Kidney (tissue), 13 donors: ENCODE measurements at regions not wholly inside any gene's neighbourhood (a gene's known extent, or its start where the extent isn't known, plus 50 kb on each side); places are given as distances from the start of the nearest gene placed in this dataset.

Experiments
- DNase-seq, 5 donors: peaks; one replicate each; pipeline ENCODE4 v3.0.0-alpha.2; 2013 to 2020
- FAIRE-seq: peaks from 2 replicates; lab custom pipeline; 2012; peaks lifted over from hg19 to GRCh38; lab: Jason Lieb, UNC
- H3K27ac ChIP-seq, 2 donors: one replicate each; pipeline ENCODE4 v1.7.0; 2013; ENCODE audit warnings: low read depth in 2 of 2, low read length in 2 of 2, inconsistent platforms in 1 of 2
- H3K27me3 ChIP-seq: one replicate; pipeline ENCODE4 v1.7.1; 2013; ENCODE audit warnings: low read length, inconsistent platforms; ENCODE audit not compliant: control insufficient read depth, insufficient read depth
- H3K36me3 ChIP-seq, 3 donors: one replicate each; pipeline versions ENCODE4 v1.7.0 to v1.7.1; 2013; ENCODE audit warnings: low read length in 3 of 3, control low read depth in 1 of 3, inconsistent platforms in 1 of 3; ENCODE audit not compliant: insufficient read depth in 3 of 3, control insufficient read depth in 2 of 3
- H3K4me1 ChIP-seq, 3 donors: one replicate each; pipeline versions ENCODE4 v1.7.0 to v1.7.1; 2013; ENCODE audit warnings: low read length in 3 of 3, inconsistent platforms in 1 of 3, low read depth in 1 of 3; ENCODE audit not compliant: control insufficient read depth in 2 of 3, insufficient read depth in 2 of 3
- H3K4me3 ChIP-seq, 3 donors: one replicate each; pipeline versions ENCODE4 v1.7.0 to v1.8.1; 2013; ENCODE audit warnings: low read length in 3 of 3, control low read depth in 1 of 3, inconsistent platforms in 1 of 3
- H3K9ac ChIP-seq, 3 donors: one replicate each; pipeline versions ENCODE4 v1.7.0 to v1.7.1; 2013; ENCODE audit warnings: low read length in 3 of 3, control low read depth in 1 of 3, inconsistent platforms in 1 of 3
- H3K9me3 ChIP-seq, 3 donors: one replicate each; pipeline versions ENCODE4 v1.7.0 to v1.7.1; 2013; ENCODE audit warnings: low read length in 3 of 3, control low read depth in 1 of 3, inconsistent platforms in 1 of 3; ENCODE audit not compliant: control insufficient read depth in 2 of 3, insufficient read depth in 1 of 3
- intact Hi-C: fragments of 100-400 bp; cut with DNase I; formaldehyde crosslinking; loops from one replicate; pipeline ENCODE4 v1.11.1; 2022
- TF ChIP-seq, protein P1 (sequence below): IDR thresholded peaks from 3 replicates; pipeline ENCODE4 v1.5.1; 2012; ENCODE audit warnings: mild to moderate bottlenecking, moderate library complexity, borderline replicate concordance; ENCODE audit not compliant: insufficient read depth; ENCODE audit errors: extremely low read depth
- donor health status: control.
- donor health status: control.
- donor health status: control.
- donor health status: control.
- donor health status: control.
- donor health status: DM: yes; HTN: yes; CAD: no.
- donor health status: Normal renal cell carcinoma (clear cell type).

- intact Hi-C loops = no loop called here
- Histone ChIP-seq H3K9me3 (no peaks in the 10 kb centered on the region), H3K4me1 (peaks cover 0 to 4% (median 3%) of the 10 kb centered on the region in 3 donors), H3K36me3 (no peaks in the 10 kb centered on the region), H3K4me3 (no peak overlapping the region), H3K27me3 (no peaks in the 10 kb centered on the region), H3K9ac (no peak overlapping the region), H3K27ac (no peak overlapping the region)
- FAIRE-seq (no peak), DNase-seq (no peak)
- TF ChIP-seq, protein P1, sequence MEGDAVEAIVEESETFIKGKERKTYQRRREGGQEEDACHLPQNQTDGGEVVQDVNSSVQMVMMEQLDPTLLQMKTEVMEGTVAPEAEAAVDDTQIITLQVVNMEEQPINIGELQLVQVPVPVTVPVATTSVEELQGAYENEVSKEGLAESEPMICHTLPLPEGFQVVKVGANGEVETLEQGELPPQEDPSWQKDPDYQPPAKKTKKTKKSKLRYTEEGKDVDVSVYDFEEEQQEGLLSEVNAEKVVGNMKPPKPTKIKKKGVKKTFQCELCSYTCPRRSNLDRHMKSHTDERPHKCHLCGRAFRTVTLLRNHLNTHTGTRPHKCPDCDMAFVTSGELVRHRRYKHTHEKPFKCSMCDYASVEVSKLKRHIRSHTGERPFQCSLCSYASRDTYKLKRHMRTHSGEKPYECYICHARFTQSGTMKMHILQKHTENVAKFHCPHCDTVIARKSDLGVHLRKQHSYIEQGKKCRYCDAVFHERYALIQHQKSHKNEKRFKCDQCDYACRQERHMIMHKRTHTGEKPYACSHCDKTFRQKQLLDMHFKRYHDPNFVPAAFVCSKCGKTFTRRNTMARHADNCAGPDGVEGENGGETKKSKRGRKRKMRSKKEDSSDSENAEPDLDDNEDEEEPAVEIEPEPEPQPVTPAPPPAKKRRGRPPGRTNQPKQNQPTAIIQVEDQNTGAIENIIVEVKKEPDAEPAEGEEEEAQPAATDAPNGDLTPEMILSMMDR = no peak
Observed at GRCh38 chr15:39149636-39150150, 431.2 kb upstream of the THBS1 start.

DNA sequence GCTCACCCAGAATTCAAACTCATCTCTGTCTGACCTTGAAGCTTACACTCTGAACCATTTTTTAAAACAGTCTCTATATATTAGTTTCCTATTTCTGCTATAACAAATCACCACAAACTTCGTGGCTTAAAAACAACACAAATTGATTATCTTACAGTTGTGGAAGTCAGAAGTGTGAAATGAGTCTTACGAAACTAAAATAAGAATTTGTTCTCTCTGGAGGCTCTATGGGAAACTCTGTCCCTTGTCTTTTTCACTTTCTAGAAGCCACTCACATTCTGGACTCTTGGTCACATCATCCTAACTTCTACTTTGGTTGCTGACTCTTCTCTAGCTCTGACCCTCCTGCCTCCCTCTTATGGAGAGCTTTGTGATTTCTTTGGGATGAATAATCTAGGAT lies 429.3 kb upstream of the THBS1 start:
- Histone ChIP-seq H3K9ac (no peak overlapping the region), H3K36me3 (no peaks in the 10 kb centered on the region), H3K27ac (no peak overlapping the region), H3K9me3 (no peaks in the 10 kb centered on the region), H3K27me3 (no peaks in the 10 kb centered on the region), H3K4me1 (peaks cover 0 to 4% (median 3%) of the 10 kb centered on the region in 3 donors), H3K4me3 (no peak overlapping the region)
- intact Hi-C loops = no loop called here
- DNase-seq (no peak), FAIRE-seq (no peak)
- TF ChIP-seq, protein P1 = no peak

GRCh38 chr15:39153058-39153714 lies 427.7 kb upstream of the THBS1 start:
- TF ChIP-seq, protein P1 = no peak
- FAIRE-seq = no peak
- Histone ChIP-seq H3K27ac (no peak overlapping the region), H3K36me3 (no peaks in the 10 kb centered on the region), H3K4me1 (peaks cover 0 to 4% (median 3%) of the 10 kb centered on the region in 3 donors), H3K4me3 (no peak overlapping the region), H3K27me3 (no peaks in the 10 kb centered on the region), H3K9me3 (no peaks in the 10 kb centered on the region), H3K9ac (no peak overlapping the region)
- intact Hi-C loops = no loop called here
- no peak for DNase-seq
